GM23248 (cell line): ENCODE measurements at regions not wholly inside any gene's neighbourhood (a gene's known extent, or its start where the extent isn't known, plus 50 kb on each side); places are given as distances from the start of the nearest gene placed in this dataset.

Experiments
- EZH2 ChIP-seq: fragments of 200-600 bp; sonication (generic); IDR thresholded peaks from 2 replicates; pipeline ENCODE4 v1.6.1; 2018; ENCODE audit warnings: antibody characterized with exemption, mild to moderate bottlenecking; ENCODE audit not compliant: insufficient read depth, poor library complexity, severe bottlenecking
- EZH2phosphoT487 ChIP-seq: fragments of 200-600 bp; sonication (generic); IDR thresholded peaks from 2 replicates; pipeline ENCODE4 v1.6.1; 2018; ENCODE audit warnings: antibody characterized with exemption, moderate library complexity, mild to moderate bottlenecking, low read depth; ENCODE audit not compliant: insufficient read depth

DNA sequence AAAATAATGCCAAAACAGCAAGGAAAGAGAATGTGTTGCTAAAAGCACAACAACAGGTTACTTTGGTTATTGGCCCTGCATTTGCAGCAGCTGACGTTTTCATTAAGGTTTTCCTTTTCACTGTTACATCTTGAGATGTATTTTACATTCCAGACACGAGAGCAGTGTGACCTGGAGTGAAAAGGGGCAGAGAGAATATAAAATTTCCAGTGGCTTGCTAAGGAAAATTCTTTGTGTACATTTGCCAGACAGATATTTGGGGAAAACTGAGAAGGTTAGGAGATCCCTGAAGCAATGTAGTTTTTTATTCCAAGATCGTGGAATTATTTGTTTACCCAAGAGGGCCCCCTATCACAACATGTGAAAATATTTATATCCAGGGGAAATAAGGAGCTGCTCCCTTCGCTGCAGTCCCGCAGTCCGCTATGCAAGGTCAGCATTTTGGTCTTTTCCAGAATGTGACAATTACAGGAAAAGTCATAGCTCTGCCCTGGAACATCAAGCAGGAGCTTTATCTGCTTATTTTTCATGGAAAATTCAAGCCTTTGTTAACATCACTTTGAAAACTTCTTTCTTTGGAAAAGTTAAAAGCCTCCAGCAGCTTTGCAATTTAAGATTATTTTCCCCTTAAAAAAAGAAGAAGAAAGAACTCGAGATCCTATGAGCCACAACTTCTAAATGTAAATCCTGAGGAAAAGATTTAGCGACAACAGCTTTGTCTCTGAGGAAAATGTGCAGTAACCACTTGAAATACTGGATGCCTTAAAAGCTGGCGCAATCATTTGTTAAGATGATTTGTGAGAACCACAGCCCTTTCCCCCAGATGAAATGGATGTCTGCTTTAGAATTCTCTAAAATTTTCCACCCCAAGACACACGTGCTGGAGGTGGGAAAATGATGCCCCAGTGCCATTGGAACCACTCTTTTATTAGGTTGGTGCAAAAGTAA is 256.4 kb upstream of the TPM1 start:
- no peak for TF ChIP-seq EZH2phosphoT487
- TF ChIP-seq EZH2: no peak
